ENCODE measurements at regions not wholly inside any gene's neighbourhood (a gene's known extent, or its start where the extent isn't known, plus 50 kb on each side); places are given as distances from the start of the nearest gene placed in this dataset.

DNA sequence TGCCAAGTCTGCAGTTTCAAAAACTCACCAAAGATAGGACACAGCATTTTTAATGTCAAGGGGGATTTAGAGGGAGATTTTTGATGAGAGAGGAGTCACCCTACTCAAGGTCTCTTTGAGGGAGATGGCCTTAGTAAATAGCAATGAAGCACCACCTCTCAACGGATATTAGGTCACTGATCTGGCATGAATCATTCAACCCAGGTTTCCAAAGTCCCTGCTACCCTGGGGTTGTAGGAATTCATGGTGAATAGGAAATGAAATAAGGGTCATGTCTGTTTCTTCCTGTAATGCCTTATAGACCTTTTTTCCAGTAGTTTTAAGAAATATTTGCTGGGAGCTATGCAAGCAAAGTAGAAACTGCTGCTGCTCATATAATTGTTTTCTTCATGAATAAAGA lies 2154.9 kb downstream of the LRRC4C start:
- in situ Hi-C loops (cut with MboI; ENCODE audit: low sequenced_read_pairs), result no loop called here

GRCh38 chr11:39294648-39295047 lies 2164.8 kb downstream of the LRRC4C start:
- in situ Hi-C loops (cut with MboI; ENCODE audit: low sequenced_read_pairs), result no loop called here

DNA sequence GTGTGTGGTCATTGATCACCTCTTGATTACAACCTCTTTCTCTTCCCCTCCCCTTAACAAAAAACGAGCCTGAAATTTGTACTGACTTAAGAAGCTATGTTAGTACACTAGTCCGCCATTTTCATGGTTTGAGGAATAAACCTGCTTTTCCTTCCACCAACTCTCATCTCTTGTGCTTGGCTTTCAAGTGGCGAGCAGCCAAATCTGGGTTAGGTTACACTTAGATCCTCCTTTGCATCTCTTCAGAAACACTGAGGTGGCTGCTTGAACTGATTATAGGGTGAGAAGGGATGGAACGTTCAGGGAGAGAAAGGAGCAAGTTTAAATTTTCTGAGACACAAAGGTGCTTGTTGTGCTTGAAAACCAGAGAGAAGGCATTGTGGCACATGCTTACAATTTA lies 2171.4 kb downstream of the LRRC4C start:
- in situ Hi-C loops (cut with MboI; ENCODE audit: low sequenced_read_pairs), result no loop called here

DNA sequence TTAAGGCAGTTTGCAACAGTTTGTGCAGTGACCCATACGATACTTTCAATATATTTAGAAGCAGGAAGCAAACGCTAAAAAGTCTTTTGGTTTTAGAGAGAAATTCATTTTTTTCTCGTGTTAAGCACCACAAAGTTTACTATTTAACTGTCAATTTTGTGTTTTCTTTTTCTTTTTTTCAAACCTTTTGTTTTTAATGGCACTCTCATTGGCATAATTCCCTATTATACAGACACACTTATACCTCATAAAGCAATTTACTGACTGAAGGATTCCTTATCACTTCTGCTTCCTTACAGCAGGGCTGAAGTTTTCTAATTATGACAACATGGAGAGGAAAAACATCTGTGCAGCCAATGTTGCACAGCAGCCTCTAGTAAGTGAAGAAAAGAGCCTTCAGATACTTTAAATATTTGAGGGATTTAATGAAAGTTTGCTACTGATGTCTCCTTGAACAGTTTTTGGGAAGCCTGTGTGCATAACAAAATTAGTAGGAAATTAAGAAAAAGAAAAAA lies 2191.2 kb downstream of the LRRC4C start:
- in situ Hi-C loops (cut with MboI; ENCODE audit: low sequenced_read_pairs), result no loop called here

- in situ Hi-C loops (cut with MboI; ENCODE audit: low sequenced_read_pairs), result no loop called here
Measured at GRCh38 chr11:39255648-39256047, 2203.8 kb downstream of the LRRC4C start.

DNA sequence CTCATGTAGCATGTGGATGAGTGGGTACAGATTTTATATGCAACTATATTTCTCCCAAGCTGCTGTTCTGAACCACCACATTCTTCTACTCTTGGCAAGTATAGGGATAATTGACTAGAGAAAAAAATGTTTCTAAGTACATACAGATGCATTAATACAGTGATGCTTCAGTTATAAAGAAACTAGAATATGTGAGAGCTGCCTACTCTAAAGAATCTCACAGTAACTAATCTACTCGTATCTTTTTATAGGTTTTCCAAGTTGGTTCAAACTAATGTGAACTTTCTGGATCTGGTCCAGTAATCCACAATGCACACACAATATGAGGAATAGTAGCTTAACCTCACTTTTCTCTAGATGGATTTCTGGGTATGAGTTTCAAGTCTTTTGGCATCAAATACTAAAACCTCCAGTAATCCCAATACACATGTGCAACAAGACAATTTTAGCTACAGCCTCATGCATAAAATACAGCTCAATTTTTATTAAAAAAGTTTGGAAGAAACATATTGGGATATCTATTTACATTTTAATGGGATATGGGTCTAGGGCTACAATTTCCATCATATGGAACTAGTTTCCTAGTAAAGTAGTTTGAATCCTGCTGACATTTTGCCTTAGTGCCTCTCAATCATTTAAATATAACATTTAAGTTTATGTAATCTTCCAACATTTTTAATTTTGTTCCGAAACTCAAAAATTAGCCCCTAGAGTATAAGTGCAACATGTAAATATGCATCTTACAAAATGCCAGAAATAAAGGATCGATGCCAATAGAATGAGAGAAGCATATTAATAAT lies 2209.7 kb downstream of the LRRC4C start:
- in situ Hi-C loops (cut with MboI; ENCODE audit: low sequenced_read_pairs), result no loop called here

DNA sequence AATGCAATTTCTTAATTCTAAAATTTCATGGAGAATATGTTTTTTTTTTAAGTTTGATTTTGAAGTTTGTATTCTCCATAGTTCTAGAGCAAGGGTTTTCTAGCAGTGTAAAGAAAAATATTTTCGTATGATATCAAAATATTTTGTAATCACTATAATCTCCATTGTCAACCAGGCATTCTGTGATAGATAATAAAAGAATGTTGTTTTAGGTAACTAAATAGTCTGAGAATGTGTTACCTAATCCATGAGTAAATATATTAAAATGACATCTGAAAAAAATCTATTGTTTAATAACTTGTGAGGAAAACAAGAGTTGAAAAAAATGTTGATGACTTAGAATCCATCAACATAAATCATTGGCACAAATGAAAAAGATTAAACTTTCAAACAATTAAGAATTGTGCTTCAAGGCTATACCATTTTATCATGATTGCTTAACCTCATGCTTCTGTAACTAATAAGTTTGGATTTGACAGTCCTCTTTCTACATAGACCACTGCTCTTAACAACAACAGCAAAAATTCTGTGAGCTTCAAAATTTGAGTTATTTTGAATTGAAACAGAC lies 2211.8 kb downstream of the LRRC4C start:
- in situ Hi-C loops (cut with MboI; ENCODE audit: low sequenced_read_pairs), result no loop called here

DNA sequence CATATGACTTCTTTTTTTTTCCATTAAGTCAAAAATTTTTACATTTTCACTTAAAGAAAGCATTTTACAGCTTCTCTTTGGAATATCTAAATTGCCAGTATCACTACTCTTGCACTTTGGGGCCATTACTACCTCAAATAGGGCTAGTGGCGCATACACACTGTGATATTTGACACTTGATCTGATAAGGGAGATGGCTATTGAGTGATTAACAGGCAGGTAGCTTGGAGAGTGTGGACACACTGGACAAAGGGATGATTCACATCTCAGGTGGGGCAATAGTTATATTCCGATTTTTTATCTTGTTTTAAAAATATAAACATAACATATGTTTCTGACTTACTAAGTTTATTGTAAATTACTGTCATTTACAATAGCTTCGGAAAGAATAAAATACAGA lies 2219.9 kb downstream of the LRRC4C start:
- in situ Hi-C loops (cut with MboI; ENCODE audit: low sequenced_read_pairs), result no loop called here

DNA sequence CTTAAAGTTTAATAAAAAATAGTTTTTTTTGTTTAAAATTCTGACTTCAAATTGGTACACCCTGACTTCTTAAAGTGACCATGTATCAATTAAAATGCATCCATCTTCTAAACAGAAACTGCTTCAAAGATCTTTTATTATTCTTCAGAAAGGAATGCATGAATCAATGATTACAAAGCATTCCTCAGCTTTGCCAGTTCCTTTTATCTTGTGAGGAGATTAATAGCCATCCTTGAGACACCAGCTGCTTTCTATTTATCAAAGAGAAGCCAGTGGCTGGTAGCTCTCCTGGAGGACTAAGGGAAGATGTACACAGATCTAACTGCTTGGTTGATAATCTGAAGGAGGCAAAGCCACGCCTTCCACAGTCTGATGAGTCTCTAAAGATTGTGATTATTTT lies 2222.5 kb downstream of the LRRC4C start:
- in situ Hi-C loops (cut with MboI; ENCODE audit: low sequenced_read_pairs), result no loop called here

- in situ Hi-C loops (cut with MboI; ENCODE audit: low sequenced_read_pairs), result no loop called here
Measured at GRCh38 chr11:39221550-39222138, 2237.8 kb downstream of the LRRC4C start.

DNA sequence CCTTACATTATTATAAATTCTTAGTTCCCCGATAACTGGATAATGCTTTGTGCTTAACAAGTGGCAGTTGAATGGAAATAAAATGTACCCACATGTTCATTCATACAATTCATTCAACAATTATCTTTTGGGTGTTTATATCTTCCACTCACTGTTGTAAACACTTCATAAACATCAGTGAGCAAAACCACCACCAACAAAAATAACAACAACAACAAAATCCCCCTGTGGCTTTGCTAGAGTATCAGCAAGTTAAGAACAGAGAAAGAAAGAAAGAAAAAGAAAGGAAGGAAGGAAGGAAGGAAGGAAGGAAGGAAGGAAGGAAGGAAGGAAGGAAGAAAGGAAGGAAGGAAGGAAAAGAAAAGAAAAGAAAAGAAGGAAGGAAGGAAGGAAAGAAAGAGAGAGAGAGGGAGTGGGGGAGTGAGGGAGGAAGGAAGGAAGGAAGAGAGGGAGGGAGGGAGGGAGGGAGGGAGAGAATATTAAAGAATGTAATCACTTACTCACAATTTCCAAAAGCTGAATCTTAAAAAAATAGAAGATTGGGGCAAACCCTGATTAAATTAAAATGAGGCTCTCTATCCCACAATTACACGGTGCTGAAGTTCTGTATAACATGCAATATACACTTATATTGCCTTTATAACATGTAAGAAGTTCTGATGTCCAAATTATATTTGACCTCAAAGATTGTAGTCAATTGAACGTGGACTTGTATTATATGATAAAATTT lies 2238.8 kb downstream of the LRRC4C start:
- in situ Hi-C loops (cut with MboI; ENCODE audit: low sequenced_read_pairs), result no loop called here

- in situ Hi-C loops (cut with MboI; ENCODE audit: low sequenced_read_pairs), result no loop called here
Measured at GRCh38 chr11:39220069-39220468, 2239.4 kb downstream of the LRRC4C start.

- in situ Hi-C loops (cut with MboI; ENCODE audit: low sequenced_read_pairs), result no loop called here
Measured at GRCh38 chr11:39209981-39210380, 2249.5 kb downstream of the LRRC4C start.

DNA sequence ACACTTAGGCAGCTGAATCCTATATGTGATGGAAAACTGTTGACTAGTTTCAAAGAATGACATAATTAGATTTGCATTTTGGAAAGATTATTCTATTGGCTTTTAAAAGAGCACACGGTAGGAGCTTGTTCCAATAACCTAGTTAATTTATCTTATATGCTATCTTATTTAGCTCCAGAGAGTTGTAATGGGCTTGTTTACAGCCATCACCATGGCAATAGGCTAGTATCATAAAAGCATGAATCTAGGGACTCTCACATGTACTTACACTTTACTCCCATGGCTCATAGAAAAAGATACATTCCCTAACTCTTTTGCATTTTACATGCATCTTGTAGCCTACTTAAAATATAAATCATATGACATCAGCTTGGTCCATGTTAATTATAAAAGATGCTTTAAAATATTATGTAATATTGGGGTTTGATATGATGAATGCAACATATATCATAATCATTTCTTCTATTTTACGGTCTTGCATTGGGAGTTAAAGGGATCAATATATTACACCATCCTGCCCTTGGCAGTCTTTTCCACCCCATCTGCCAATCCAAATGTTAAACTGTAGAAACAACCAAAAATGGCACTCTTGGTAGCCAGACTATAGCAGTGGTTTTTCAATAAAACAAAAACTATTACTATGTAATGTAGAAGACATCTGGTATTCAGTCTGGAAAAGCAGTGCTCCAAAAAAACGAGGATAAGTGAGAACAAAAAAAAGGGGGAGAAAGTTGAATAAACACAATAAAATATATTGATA lies 2254.0 kb downstream of the LRRC4C start:
- in situ Hi-C loops (cut with MboI; ENCODE audit: low sequenced_read_pairs), result no loop called here

- in situ Hi-C loops (cut with MboI; ENCODE audit: low sequenced_read_pairs), result no loop called here
Measured at GRCh38 chr11:39192671-39193070, 2266.8 kb downstream of the LRRC4C start.

GRCh38 chr11:39190751-39191150 lies 2268.7 kb downstream of the LRRC4C start:
- in situ Hi-C loops (cut with MboI; ENCODE audit: low sequenced_read_pairs), result no loop called here

GRCh38 chr11:39177678-39178077 lies 2281.8 kb downstream of the LRRC4C start:
- in situ Hi-C loops (cut with MboI; ENCODE audit: low sequenced_read_pairs), result no loop called here

- in situ Hi-C loops (cut with MboI; ENCODE audit: low sequenced_read_pairs), result no loop called here
Measured at GRCh38 chr11:39174965-39175364, 2284.5 kb downstream of the LRRC4C start.

GRCh38 chr11:39174196-39174595 lies 2285.3 kb downstream of the LRRC4C start:
- in situ Hi-C loops (cut with MboI; ENCODE audit: low sequenced_read_pairs), result no loop called here

DNA sequence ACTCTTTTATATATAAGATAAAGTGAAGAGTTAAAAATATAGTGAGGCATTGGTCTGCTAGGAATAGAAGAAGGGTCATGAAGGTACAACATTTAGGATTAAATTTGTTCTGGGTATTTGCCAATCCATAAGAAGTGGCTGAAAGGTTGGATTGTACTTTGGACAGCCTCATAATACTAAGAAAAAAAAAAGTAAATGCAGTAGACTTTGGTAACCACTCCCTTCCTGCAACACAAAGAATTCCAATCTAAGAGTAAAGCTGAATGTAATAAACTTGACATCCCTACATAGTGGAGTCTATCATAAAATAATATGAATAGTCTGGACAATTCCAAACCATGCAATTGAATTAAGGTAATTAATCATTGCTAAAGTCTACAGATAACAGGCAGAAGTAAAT lies 2294.4 kb downstream of the LRRC4C start:
- in situ Hi-C loops (cut with MboI; ENCODE audit: low sequenced_read_pairs), result no loop called here

- in situ Hi-C loops (cut with MboI; ENCODE audit: low sequenced_read_pairs), result no loop called here
Measured at GRCh38 chr11:39149214-39149613, 2310.2 kb downstream of the LRRC4C start.

All from HL-60/S4 treated with phorbol 12-myristate 13-acetate at 8.2 ng/mL for 4 days and 3 days (cell line).